ENCODE measurements at regions not wholly inside any gene's neighbourhood (a gene's known extent, or its start where the extent isn't known, plus 50 kb on each side); places are given as distances from the start of the nearest gene placed in this dataset.

DNA sequence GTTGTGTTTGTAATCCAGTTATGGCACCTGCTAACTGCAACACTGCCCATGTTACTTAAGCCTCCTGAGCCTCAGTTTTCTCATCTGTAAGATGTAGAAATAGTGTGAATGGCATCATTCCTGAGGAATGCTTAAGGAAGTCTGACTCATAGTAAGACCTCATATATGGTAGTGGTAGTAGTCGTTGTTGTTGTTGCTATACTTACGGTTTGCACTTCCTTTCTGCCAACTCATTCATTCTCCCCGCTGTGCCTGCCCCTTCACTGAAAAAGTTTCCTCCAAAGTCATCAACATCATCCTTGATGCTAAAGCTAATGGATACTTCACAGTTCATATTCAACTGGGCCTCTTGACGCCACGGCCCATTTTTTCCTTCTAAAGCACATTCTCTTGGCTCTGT is 54.2 kb upstream of the SPANXN3 start:
- FAIRE-seq (no peak), ATAC-seq (no peak), DNase-seq (ENCODE audit: low read depth, low spot score) (no peak)
- no peaks in the 10 kb centered on the region for H3K4me1 ChIP-seq (ENCODE audit: control insufficient read depth, insufficient read depth, low read length)
- H2AFZ ChIP-seq (ENCODE audit: control insufficient read depth, low read depth, low read length), result no peak overlapping the region
- H3K4me2 ChIP-seq (ENCODE audit: control insufficient read depth, insufficient read depth), result no peak overlapping the region
- intact Hi-C loops (cut with micrococcal nuclease; ENCODE audit: unreplicated experiment) (no loop called here), in situ Hi-C loops (cut with MboI) (no loop called here)
- H3K9me3 ChIP-seq (replicated peaks; ENCODE audit: control insufficient read depth, insufficient read depth, low read length), result no peaks in the 10 kb centered on the region; the same call in 2 of the 3 replicates
- H3K79me2 ChIP-seq (ENCODE audit: control insufficient read depth, insufficient read depth, low read length), result no peaks in the 10 kb centered on the region
- SMC1A ChIA-PET (ENCODE audit: uncharacterized antibody, unreplicated experiment), result interaction anchor here (1.4 kb wide), 1 partner anchor 9 kb away, joined by 3 read pairs; no protein-coding TSS in a partner anchor
- no peaks in the 10 kb centered on the region for H4K20me1 ChIP-seq (ENCODE audit: control insufficient read depth, insufficient read depth)
- WGBS (ENCODE audit: insufficient coverage, insufficient replicate concordance, low lambda C conversion rate, missing lambda C conversion rate), result 51% methylated on average over 5 of the region's 5 CpGs
- H3K27me3 ChIP-seq (replicated peaks in 1 of 2; ENCODE audit: control insufficient read depth in 2 of 2, insufficient read depth in 2 of 2, low read length in 1 of 2), result no peaks in the 10 kb centered on the region
- BruUV-seq (replicated peaks), result no TSS peak
- no peak overlapping the region for H3K27ac ChIP-seq (ENCODE audit: control insufficient read depth, insufficient read depth)
- RAD21 ChIA-PET (ENCODE audit: unreplicated experiment), result no interaction called here
- POLR2A ChIA-PET, result no interaction called here
- H3K36me3 ChIP-seq (ENCODE audit: control insufficient read depth in 2 of 2, insufficient read depth in 2 of 2, low read length in 1 of 2), result no peaks in the 10 kb centered on the region
- no peak overlapping the region for H3K4me3 ChIP-seq
- H3K9ac ChIP-seq (ENCODE audit: control insufficient read depth, insufficient read depth, low read length), result no peak overlapping the region
- CTCF ChIA-PET, result no interaction called here
- no peak for TF ChIP-seq CREB1 (IDR thresholded peaks at IDR 0.05; ENCODE audit: low read depth)
- TF ChIP-seq CHD2 (IDR thresholded peaks at IDR 0.05; ENCODE audit: borderline replicate concordance, low read depth, low read length), result no peak
- no peak for TF ChIP-seq ZZZ3 (IDR thresholded peaks at IDR 0.05; ENCODE audit: control insufficient read depth, insufficient read length, low read depth)
- no peak for TF ChIP-seq IKZF2 (IDR thresholded peaks at IDR 0.05)
- TF ChIP-seq ZNF217 (IDR thresholded peaks at IDR 0.05), result no peak
- no peak for TF ChIP-seq ATF7 (IDR thresholded peaks at IDR 0.05; ENCODE audit: low read depth)
- TF ChIP-seq BRCA1 (IDR thresholded peaks at IDR 0.05; ENCODE audit: low read depth, low read length), result no peak
- TF ChIP-seq FOXM1 (IDR thresholded peaks at IDR 0.05; ENCODE audit: low read depth, low read length), result no peak
- no peak for TF ChIP-seq BCL11A (IDR thresholded peaks at IDR 0.05; ENCODE audit: low read depth, low read length)
- TF ChIP-seq, protein P1, sequence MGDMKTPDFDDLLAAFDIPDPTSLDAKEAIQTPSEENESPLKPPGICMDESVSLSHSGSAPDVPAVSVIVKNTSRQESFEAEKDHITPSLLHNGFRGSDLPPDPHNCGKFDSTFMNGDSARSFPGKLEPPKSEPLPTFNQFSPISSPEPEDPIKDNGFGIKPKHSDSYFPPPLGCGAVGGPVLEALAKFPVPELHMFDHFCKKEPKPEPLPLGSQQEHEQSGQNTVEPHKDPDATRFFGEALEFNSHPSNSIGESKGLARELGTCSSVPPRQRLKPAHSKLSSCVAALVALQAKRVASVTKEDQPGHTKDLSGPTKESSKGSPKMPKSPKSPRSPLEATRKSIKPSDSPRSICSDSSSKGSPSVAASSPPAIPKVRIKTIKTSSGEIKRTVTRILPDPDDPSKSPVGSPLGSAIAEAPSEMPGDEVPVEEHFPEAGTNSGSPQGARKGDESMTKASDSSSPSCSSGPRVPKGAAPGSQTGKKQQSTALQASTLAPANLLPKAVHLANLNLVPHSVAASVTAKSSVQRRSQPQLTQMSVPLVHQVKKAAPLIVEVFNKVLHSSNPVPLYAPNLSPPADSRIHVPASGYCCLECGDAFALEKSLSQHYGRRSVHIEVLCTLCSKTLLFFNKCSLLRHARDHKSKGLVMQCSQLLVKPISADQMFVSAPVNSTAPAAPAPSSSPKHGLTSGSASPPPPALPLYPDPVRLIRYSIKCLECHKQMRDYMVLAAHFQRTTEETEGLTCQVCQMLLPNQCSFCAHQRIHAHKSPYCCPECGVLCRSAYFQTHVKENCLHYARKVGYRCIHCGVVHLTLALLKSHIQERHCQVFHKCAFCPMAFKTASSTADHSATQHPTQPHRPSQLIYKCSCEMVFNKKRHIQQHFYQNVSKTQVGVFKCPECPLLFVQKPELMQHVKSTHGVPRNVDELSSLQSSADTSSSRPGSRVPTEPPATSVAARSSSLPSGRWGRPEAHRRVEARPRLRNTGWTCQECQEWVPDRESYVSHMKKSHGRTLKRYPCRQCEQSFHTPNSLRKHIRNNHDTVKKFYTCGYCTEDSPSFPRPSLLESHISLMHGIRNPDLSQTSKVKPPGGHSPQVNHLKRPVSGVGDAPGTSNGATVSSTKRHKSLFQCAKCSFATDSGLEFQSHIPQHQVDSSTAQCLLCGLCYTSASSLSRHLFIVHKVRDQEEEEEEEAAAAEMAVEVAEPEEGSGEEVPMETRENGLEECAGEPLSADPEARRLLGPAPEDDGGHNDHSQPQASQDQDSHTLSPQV (IDR thresholded peaks at IDR 0.05), result no peak
- TF ChIP-seq SREBF2 (IDR thresholded peaks at IDR 0.05; ENCODE audit: low read length), result no peak
- no peak for TF ChIP-seq HDAC6 (IDR thresholded peaks at IDR 0.05; ENCODE audit: unreplicated experiment)
- TF ChIP-seq NR2F1 (conservative IDR thresholded peaks at IDR 0.05), result no peak
- TF ChIP-seq, protein P2, sequence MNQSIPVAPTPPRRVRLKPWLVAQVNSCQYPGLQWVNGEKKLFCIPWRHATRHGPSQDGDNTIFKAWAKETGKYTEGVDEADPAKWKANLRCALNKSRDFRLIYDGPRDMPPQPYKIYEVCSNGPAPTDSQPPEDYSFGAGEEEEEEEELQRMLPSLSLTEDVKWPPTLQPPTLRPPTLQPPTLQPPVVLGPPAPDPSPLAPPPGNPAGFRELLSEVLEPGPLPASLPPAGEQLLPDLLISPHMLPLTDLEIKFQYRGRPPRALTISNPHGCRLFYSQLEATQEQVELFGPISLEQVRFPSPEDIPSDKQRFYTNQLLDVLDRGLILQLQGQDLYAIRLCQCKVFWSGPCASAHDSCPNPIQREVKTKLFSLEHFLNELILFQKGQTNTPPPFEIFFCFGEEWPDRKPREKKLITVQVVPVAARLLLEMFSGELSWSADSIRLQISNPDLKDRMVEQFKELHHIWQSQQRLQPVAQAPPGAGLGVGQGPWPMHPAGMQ (IDR thresholded peaks at IDR 0.05; ENCODE audit: borderline replicate concordance), result no peak
- no peak for TF ChIP-seq HDAC2 (IDR thresholded peaks at IDR 0.05)
- TF ChIP-seq EED (IDR thresholded peaks at IDR 0.05; ENCODE audit: low read depth), result no peak
- TF ChIP-seq TCF7 (IDR thresholded peaks at IDR 0.05; ENCODE audit: borderline replicate concordance), result no peak
- TF ChIP-seq NFXL1 (IDR thresholded peaks at IDR 0.05; ENCODE audit: borderline replicate concordance), result no peak
- TF ChIP-seq, protein P3, sequence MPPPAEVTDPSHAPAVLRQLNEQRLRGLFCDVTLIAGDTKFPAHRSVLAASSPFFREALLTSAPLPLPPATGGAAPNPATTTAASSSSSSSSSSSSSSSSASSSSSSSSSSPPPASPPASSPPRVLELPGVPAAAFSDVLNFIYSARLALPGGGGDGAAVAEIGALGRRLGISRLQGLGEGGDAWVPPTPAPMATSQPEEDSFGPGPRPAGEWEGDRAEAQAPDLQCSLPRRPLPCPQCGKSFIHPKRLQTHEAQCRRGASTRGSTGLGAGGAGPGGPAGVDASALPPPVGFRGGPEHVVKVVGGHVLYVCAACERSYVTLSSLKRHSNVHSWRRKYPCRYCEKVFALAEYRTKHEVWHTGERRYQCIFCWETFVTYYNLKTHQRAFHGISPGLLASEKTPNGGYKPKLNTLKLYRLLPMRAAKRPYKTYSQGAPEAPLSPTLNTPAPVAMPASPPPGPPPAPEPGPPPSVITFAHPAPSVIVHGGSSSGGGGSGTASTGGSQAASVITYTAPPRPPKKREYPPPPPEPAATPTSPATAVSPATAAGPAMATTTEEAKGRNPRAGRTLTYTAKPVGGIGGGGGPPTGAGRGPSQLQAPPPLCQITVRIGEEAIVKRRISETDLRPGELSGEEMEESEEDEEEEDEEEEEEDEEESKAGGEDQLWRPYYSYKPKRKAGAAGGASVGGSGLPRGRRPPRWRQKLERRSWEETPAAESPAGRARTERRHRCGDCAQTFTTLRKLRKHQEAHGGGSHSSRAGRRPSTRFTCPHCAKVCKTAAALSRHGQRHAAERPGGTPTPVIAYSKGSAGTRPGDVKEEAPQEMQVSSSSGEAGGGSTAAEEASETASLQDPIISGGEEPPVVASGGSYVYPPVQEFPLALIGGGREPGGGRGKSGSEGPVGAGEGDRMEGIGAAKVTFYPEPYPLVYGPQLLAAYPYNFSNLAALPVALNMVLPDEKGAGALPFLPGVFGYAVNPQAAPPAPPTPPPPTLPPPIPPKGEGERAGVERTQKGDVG (CRISPR knock-in tag; IDR thresholded peaks at IDR 0.05), result no peak

Data from GM12878 (cell line).